ENCODE measurements at regions not wholly inside any gene's neighbourhood (a gene's known extent, or its start where the extent isn't known, plus 50 kb on each side); places are given as distances from the start of the nearest gene placed in this dataset.

- TF ChIP-seq CTCF (IDR thresholded peaks at IDR 0.05; ENCODE audit: insufficient read depth, low read length, poor library complexity, severe bottlenecking): no peak
- H3K27me3 ChIP-seq (replicated peaks; ENCODE audit: control insufficient read depth, insufficient read depth, low read length): no peaks in the 10 kb centered on the region
- DNase-seq (ENCODE audit: extremely low read depth, insufficient read length): no peak
- no peaks in the 10 kb centered on the region for H3K36me3 ChIP-seq (ENCODE audit: control insufficient read depth, insufficient read depth, low read length)
- no peak overlapping the region for H3K4me3 ChIP-seq (replicated peaks; ENCODE audit: low read depth, low read length)
These were observed 459.6 kb downstream of the SHQ1 start for GRCh38 chr3:72388644-72389043.

- H3K27me3 ChIP-seq (replicated peaks; ENCODE audit: control insufficient read depth, insufficient read depth, low read length): no peaks in the 10 kb centered on the region
- no peak overlapping the region for H3K4me3 ChIP-seq (replicated peaks; ENCODE audit: low read depth, low read length)
- no peaks in the 10 kb centered on the region; the same call in 1 of the 2 replicates for H3K36me3 ChIP-seq (ENCODE audit: control insufficient read depth, insufficient read depth, low read length)
- DNase-seq (ENCODE audit: extremely low read depth, insufficient read length): no peak
- TF ChIP-seq CTCF (IDR thresholded peaks at IDR 0.05; ENCODE audit: insufficient read depth, low read length, poor library complexity, severe bottlenecking): no peak
These were observed 460.1 kb downstream of the SHQ1 start for GRCh38 chr3:72388117-72388516.

GRCh38 chr3:72386327-72387000 is 461.8 kb downstream of the SHQ1 start:
- no peak for DNase-seq (ENCODE audit: extremely low read depth, insufficient read length)
- H3K27me3 ChIP-seq (replicated peaks; ENCODE audit: control insufficient read depth, insufficient read depth, low read length): no peaks in the 10 kb centered on the region
- no peak for TF ChIP-seq CTCF (IDR thresholded peaks at IDR 0.05; ENCODE audit: insufficient read depth, low read length, poor library complexity, severe bottlenecking)
- H3K36me3 ChIP-seq (ENCODE audit: control insufficient read depth, insufficient read depth, low read length): no peaks in the 10 kb centered on the region; the same call in 1 of the 2 replicates
- no peak overlapping the region for H3K4me3 ChIP-seq (replicated peaks; ENCODE audit: low read depth, low read length)

GRCh38 chr3:72385167-72385566 is 463.1 kb downstream of the SHQ1 start:
- no peak overlapping the region for H3K4me3 ChIP-seq (replicated peaks; ENCODE audit: low read depth, low read length)
- no peaks in the 10 kb centered on the region; the same call in 1 of the 2 replicates for H3K36me3 ChIP-seq (ENCODE audit: control insufficient read depth, insufficient read depth, low read length)

GRCh38 chr3:72384602-72385001 is 463.6 kb downstream of the SHQ1 start:
- Histone ChIP-seq H3K4me3 (replicated peaks; ENCODE audit: low read depth, low read length) (no peak overlapping the region), H3K36me3 (ENCODE audit: control insufficient read depth, insufficient read depth, low read length) (no peaks in the 10 kb centered on the region; the same call in 1 of the 2 replicates), H3K27me3 (replicated peaks; ENCODE audit: control insufficient read depth, insufficient read depth, low read length) (no peaks in the 10 kb centered on the region)
- DNase-seq (ENCODE audit: extremely low read depth, insufficient read length): no peak
- no peak for TF ChIP-seq CTCF (IDR thresholded peaks at IDR 0.05; ENCODE audit: insufficient read depth, low read length, poor library complexity, severe bottlenecking)

More at GRCh38 chr3:72385167-72385566, 463.1 kb downstream of the SHQ1 start:
- no peak for TF ChIP-seq CTCF (IDR thresholded peaks at IDR 0.05; ENCODE audit: insufficient read depth, low read length, poor library complexity, severe bottlenecking)
- H3K27me3 ChIP-seq (replicated peaks; ENCODE audit: control insufficient read depth, insufficient read depth, low read length): no peaks in the 10 kb centered on the region
- no peak for DNase-seq (ENCODE audit: extremely low read depth, insufficient read length)
